ENCODE measurements at regions not wholly inside any gene's neighbourhood (a gene's known extent, or its start where the extent isn't known, plus 50 kb on each side); places are given as distances from the start of the nearest gene placed in this dataset.

GRCh38 chr3:72354486-72354885 lies 493.8 kb downstream of the SHQ1 start:
- Histone ChIP-seq H3K27me3 (no peaks in the 10 kb centered on the region), H3K4me3 (no peak overlapping the region), H3K4me1 (no peaks in the 10 kb centered on the region), H3K36me3 (no peaks in the 10 kb centered on the region), H3K9me3 (no peaks in the 10 kb centered on the region), H3K27ac (no peak overlapping the region)
- in situ Hi-C loops (cut with MboI; ENCODE audit: low pct_ligation_motif_present in 1 of 4, low pct_unique_long_range_greater_than_20kb in 1 of 4, low sequenced_read_pairs in 3 of 4) (no loop called here), intact Hi-C loops (cut with DNase I; ENCODE audit: low total_unique reads) (no loop called here)
- DNase-seq: no peak
- 100% methylated on average over 1 of the region's 1 CpG; no CpG with 5 or more reads in 1 of the 2 donors for WGBS, 2 donors (ENCODE audit: low coverage in 1 of 2)
- TF ChIP-seq EP300 (IDR thresholded peaks at IDR 0.05; ENCODE audit: low read depth): no peak
- TF ChIP-seq POLR2A (IDR thresholded peaks at IDR 0.05): no peak
- TF ChIP-seq POLR2AphosphoS5 (IDR thresholded peaks at IDR 0.05): no peak
- TF ChIP-seq CTCF (IDR thresholded peaks at IDR 0.05): no peak

GRCh38 chr3:72353236-72354128 lies 494.8 kb downstream of the SHQ1 start:
- intact Hi-C loops (cut with DNase I; ENCODE audit: low total_unique reads): no loop called here

GRCh38 chr3:72352176-72352575 lies 496.1 kb downstream of the SHQ1 start:
- intact Hi-C loops (cut with DNase I; ENCODE audit: low total_unique reads): no loop called here
- TF ChIP-seq POLR2AphosphoS5 (IDR thresholded peaks at IDR 0.05) (no peak), CTCF (IDR thresholded peaks at IDR 0.05) (no peak), EP300 (IDR thresholded peaks at IDR 0.05; ENCODE audit: low read depth) (no peak), POLR2A (IDR thresholded peaks at IDR 0.05) (no peak)
- Histone ChIP-seq H3K36me3 (no peaks in the 10 kb centered on the region), H3K27me3 (no peaks in the 10 kb centered on the region), H3K4me3 (no peak overlapping the region), H3K4me1 (peaks cover 0 to 9% (median 5%) of the 10 kb centered on the region in 4 donors), H3K9me3 (no peaks in the 10 kb centered on the region), H3K27ac (no peak overlapping the region)
- WGBS, 2 donors (ENCODE audit: low coverage in 1 of 2): 73 to 89% methylated on average over 3 to 5 of the region's 5 CpGs
- no peak for DNase-seq
- in situ Hi-C loops (cut with MboI; ENCODE audit: low pct_ligation_motif_present in 1 of 4, low pct_unique_long_range_greater_than_20kb in 1 of 4, low sequenced_read_pairs in 3 of 4): no loop called here

More at GRCh38 chr3:72353236-72354128, 494.8 kb downstream of the SHQ1 start:
- no peaks in the 10 kb centered on the region for H3K36me3 ChIP-seq
- in situ Hi-C loops (cut with MboI; ENCODE audit: low pct_ligation_motif_present in 1 of 4, low pct_unique_long_range_greater_than_20kb in 1 of 4, low sequenced_read_pairs in 3 of 4): no loop called here
- H3K27ac ChIP-seq: no peak overlapping the region
- 60 to 86% methylated on average over 3 to 18 of the region's 18 CpGs for WGBS, 2 donors (ENCODE audit: low coverage in 1 of 2)
- no peaks in the 10 kb centered on the region for H3K4me1 ChIP-seq
- H3K4me3 ChIP-seq: no peak overlapping the region
- no peaks in the 10 kb centered on the region for H3K27me3 ChIP-seq
- no peaks in the 10 kb centered on the region for H3K9me3 ChIP-seq
- TF ChIP-seq POLR2A (IDR thresholded peaks at IDR 0.05) (no peak), CTCF (IDR thresholded peaks at IDR 0.05) (no peak), EP300 (IDR thresholded peaks at IDR 0.05; ENCODE audit: low read depth) (no peak), POLR2AphosphoS5 (IDR thresholded peaks at IDR 0.05) (no peak)
- DNase-seq: no peak

GRCh38 chr3:72351536-72351935 lies 496.7 kb downstream of the SHQ1 start:
- no peak for DNase-seq
- Histone ChIP-seq H3K27me3 (no peaks in the 10 kb centered on the region), H3K9me3 (no peaks in the 10 kb centered on the region), H3K4me1 (peaks cover 0 to 14% (median 5%) of the 10 kb centered on the region in 4 donors), H3K36me3 (no peaks in the 10 kb centered on the region), H3K4me3 (no peak overlapping the region), H3K27ac (no peak overlapping the region)
- TF ChIP-seq POLR2AphosphoS5 (IDR thresholded peaks at IDR 0.05): no peak
- no peak for TF ChIP-seq CTCF (IDR thresholded peaks at IDR 0.05)
- TF ChIP-seq POLR2A (IDR thresholded peaks at IDR 0.05): no peak
- TF ChIP-seq EP300 (IDR thresholded peaks at IDR 0.05; ENCODE audit: low read depth): no peak
- WGBS, 2 donors (ENCODE audit: low coverage in 1 of 2): 94 to 96% methylated on average over 9 of the region's 9 CpGs
- in situ Hi-C loops (cut with MboI; ENCODE audit: low pct_ligation_motif_present in 1 of 4, low pct_unique_long_range_greater_than_20kb in 1 of 4, low sequenced_read_pairs in 3 of 4) (no loop called here), intact Hi-C loops (cut with DNase I; ENCODE audit: low total_unique reads) (no loop called here)

All from transverse colon (tissue), 4 donors.